ENCODE measurements at regions not wholly inside any gene's neighbourhood (a gene's known extent, or its start where the extent isn't known, plus 50 kb on each side); places are given as distances from the start of the nearest gene placed in this dataset.

DNA sequence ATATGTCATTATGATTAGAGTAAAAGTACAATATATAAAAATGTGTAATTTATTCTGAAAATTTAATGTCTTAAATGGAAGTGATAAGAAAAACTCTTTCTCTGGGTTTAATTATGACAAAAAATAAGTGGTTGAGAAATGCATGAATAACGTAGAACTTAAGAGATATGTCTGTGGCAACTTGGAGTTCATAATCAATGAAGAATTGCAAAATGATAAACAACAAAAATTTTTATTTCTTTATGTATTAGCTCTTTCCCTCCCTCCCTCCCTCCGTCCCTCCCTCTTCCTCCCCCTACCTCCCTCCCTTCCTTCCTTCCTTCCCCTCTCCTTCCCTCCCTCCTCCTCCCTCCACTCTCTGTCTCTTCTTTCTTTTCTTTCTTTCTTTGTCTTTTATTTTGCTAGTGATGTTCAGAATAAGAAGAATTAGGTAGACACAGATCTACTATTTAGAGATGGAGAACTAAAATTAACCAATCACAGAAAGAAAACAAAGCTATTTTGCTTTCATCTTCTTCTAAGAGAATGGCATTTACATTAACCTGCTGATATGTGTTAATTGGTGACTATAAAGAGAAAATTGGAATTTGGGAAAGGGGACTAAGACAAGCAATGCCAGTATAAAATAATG lies 96.3 kb upstream of the PDC start:
- ATAC-seq: no peak
- TF ChIP-seq GLIS3 (CRISPR knock-in tag; IDR thresholded peaks at IDR 0.05): no peak
- no peak for TF ChIP-seq ZNF8 (CRISPR knock-in tag; IDR thresholded peaks at IDR 0.05)
- no peak for TF ChIP-seq TSHZ2 (CRISPR knock-in tag; IDR thresholded peaks at IDR 0.05)
- no peak for TF ChIP-seq CSDC2 (CRISPR knock-in tag; IDR thresholded peaks at IDR 0.05)
- no peak for TF ChIP-seq POU6F1 (CRISPR knock-in tag; IDR thresholded peaks at IDR 0.05; ENCODE audit: borderline replicate concordance, low read depth)
- TF ChIP-seq ZFP3 (CRISPR knock-in tag; IDR thresholded peaks at IDR 0.05): no peak
- no peak for TF ChIP-seq ZNF70 (CRISPR knock-in tag; IDR thresholded peaks at IDR 0.05)
- no peak for TF ChIP-seq ESRRG (CRISPR knock-in tag; IDR thresholded peaks at IDR 0.05)
- TF ChIP-seq OSR1 (CRISPR knock-in tag; IDR thresholded peaks at IDR 0.05): no peak
- no peak for TF ChIP-seq ZC3H10 (CRISPR knock-in tag; IDR thresholded peaks at IDR 0.05)
- no peak for TF ChIP-seq PATZ1 (CRISPR knock-in tag; IDR thresholded peaks at IDR 0.05; ENCODE audit: borderline replicate concordance)
- no peak for TF ChIP-seq BACH2 (CRISPR knock-in tag; IDR thresholded peaks at IDR 0.05; ENCODE audit: borderline replicate concordance)

DNA sequence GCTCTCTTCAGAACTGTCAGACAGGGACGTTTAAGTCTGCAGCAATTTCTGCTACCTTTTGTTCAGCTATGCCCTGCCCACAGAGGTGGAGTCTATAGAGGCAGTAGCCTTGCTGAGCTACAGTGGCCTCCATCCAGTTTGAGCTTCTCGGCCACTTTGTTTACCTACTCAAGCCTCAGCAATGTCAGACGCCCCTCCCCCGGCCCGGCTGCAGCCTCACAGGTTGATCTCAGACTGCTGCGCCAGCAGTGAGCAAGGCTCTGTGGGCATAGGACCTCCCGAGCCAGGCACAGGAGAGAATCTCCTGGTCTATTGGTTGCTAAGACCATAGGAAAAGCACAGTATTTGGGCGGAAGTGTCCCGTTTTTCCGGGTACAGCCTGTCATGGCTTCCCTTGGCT lies 89.9 kb upstream of the PDC start:
- TF ChIP-seq TOX (CRISPR knock-in tag; IDR thresholded peaks at IDR 0.05; ENCODE audit: borderline replicate concordance) (no peak), ZNF70 (CRISPR knock-in tag; IDR thresholded peaks at IDR 0.05) (no peak), GLIS3 (CRISPR knock-in tag; IDR thresholded peaks at IDR 0.05) (no peak), ZC3H10 (CRISPR knock-in tag; IDR thresholded peaks at IDR 0.05) (no peak), CSDC2 (CRISPR knock-in tag; IDR thresholded peaks at IDR 0.05) (no peak), ISL1 (CRISPR knock-in tag; IDR thresholded peaks at IDR 0.05) (no peak), POU6F1 (CRISPR knock-in tag; IDR thresholded peaks at IDR 0.05; ENCODE audit: borderline replicate concordance, low read depth) (no peak), ARNTL (CRISPR knock-in tag; IDR thresholded peaks at IDR 0.05; ENCODE audit: borderline replicate concordance, low read depth) (no peak), ZNF8 (CRISPR knock-in tag; IDR thresholded peaks at IDR 0.05) (no peak), PPARA (CRISPR knock-in tag; IDR thresholded peaks at IDR 0.05; ENCODE audit: borderline replicate concordance) (no peak), SNAI2 (CRISPR knock-in tag; IDR thresholded peaks at IDR 0.05) (no peak), CSRNP3 (CRISPR knock-in tag; IDR thresholded peaks at IDR 0.05) (no peak)
- no peak for ATAC-seq

- no peak for TF ChIP-seq ESRRG (CRISPR knock-in tag; IDR thresholded peaks at IDR 0.05)
- TF ChIP-seq ZNF8 (CRISPR knock-in tag; IDR thresholded peaks at IDR 0.05): no peak
- no peak for TF ChIP-seq ZFP3 (CRISPR knock-in tag; IDR thresholded peaks at IDR 0.05)
- TF ChIP-seq ZNF565 (CRISPR knock-in tag; conservative IDR thresholded peaks at IDR 0.05; ENCODE audit: low read depth): no peak
- TF ChIP-seq TOX (CRISPR knock-in tag; IDR thresholded peaks at IDR 0.05; ENCODE audit: borderline replicate concordance): no peak
- TF ChIP-seq ZC3H10 (CRISPR knock-in tag; IDR thresholded peaks at IDR 0.05): no peak
- TF ChIP-seq CSDC2 (CRISPR knock-in tag; IDR thresholded peaks at IDR 0.05): no peak
- no peak for TF ChIP-seq ZNF70 (CRISPR knock-in tag; IDR thresholded peaks at IDR 0.05)
- no peak for TF ChIP-seq TSHZ2 (CRISPR knock-in tag; IDR thresholded peaks at IDR 0.05)
- no peak for TF ChIP-seq ZFP30 (CRISPR knock-in tag; IDR thresholded peaks at IDR 0.05)
- no peak for TF ChIP-seq ARNTL (CRISPR knock-in tag; IDR thresholded peaks at IDR 0.05; ENCODE audit: borderline replicate concordance, low read depth)
- TF ChIP-seq POU6F1 (CRISPR knock-in tag; IDR thresholded peaks at IDR 0.05; ENCODE audit: borderline replicate concordance, low read depth): no peak
- TF ChIP-seq RARB (CRISPR knock-in tag; IDR thresholded peaks at IDR 0.05): no peak
- no peak for TF ChIP-seq PPARA (CRISPR knock-in tag; IDR thresholded peaks at IDR 0.05; ENCODE audit: borderline replicate concordance)
- no peak for TF ChIP-seq SNAI2 (CRISPR knock-in tag; IDR thresholded peaks at IDR 0.05)
- TF ChIP-seq TCF4 (CRISPR knock-in tag; IDR thresholded peaks at IDR 0.05; ENCODE audit: borderline replicate concordance): no peak
Measured at GRCh38 chr1:186541003-186541402, 80.1 kb upstream of the PDC start.

More at GRCh38 chr1:186541003-186541402, 80.1 kb upstream of the PDC start:
- ATAC-seq: no peak
